Liver (tissue), 8 donors: ENCODE measurements at regions not wholly inside any gene's neighbourhood (a gene's known extent, or its start where the extent isn't known, plus 50 kb on each side); places are given as distances from the start of the nearest gene placed in this dataset.

ENCODE experiments used
- DNase-seq: peaks from one replicate; pipeline ENCODE4 v3.0.0-alpha.2; 2017; ENCODE audit warnings: low spot score
- H3K27ac ChIP-seq, 2 donors: one replicate each; pipeline ENCODE4 v1.7.0; 2013; ENCODE audit warnings: inconsistent platforms in 2 of 2, low read length in 2 of 2, control low read depth in 1 of 2, low read depth in 1 of 2, mild to moderate bottlenecking in 1 of 2
- H3K27me3 ChIP-seq, 4 donors: one replicate each; pipeline versions ENCODE4 v1.6.1 to v1.7.0; 2013; ENCODE audit warnings: low read length in 3 of 4, inconsistent platforms in 1 of 4, mild to moderate bottlenecking in 1 of 4, moderate library complexity in 1 of 4; ENCODE audit not compliant: control insufficient read depth in 4 of 4, insufficient read depth in 4 of 4
- H3K36me3 ChIP-seq, 4 donors: one replicate each; pipeline versions ENCODE4 v1.6.1 to v1.7.0; 2013; ENCODE audit warnings: low read length in 3 of 4, mild to moderate bottlenecking in 3 of 4, low read depth in 1 of 4, moderate library complexity in 1 of 4; ENCODE audit not compliant: control insufficient read depth in 4 of 4, insufficient read depth in 3 of 4
- H3K4me1 ChIP-seq, 4 donors: one replicate each; pipeline versions ENCODE4 v1.6.1 to v1.7.0; 2013; ENCODE audit warnings: low read length in 3 of 4, mild to moderate bottlenecking in 3 of 4, moderate library complexity in 1 of 4; ENCODE audit not compliant: control insufficient read depth in 4 of 4, insufficient read depth in 4 of 4
- H3K4me3 ChIP-seq, 3 donors: one replicate each; pipeline versions ENCODE4 v1.6.1 to v1.7.0; 2013; ENCODE audit warnings: low read length in 3 of 3, control low read depth in 1 of 3, low read depth in 1 of 3, mild to moderate bottlenecking in 1 of 3
- H3K9ac ChIP-seq, 2 donors: one replicate each; pipeline ENCODE4 v1.7.0; 2013; ENCODE audit warnings: low read length in 2 of 2, mild to moderate bottlenecking in 2 of 2, moderate library complexity in 2 of 2, control low read depth in 1 of 2, low read depth in 1 of 2
- H3K9me3 ChIP-seq, 4 donors: one replicate each; pipeline versions ENCODE4 v1.6.1 to v1.7.0; 2013; ENCODE audit warnings: low read length in 3 of 4; ENCODE audit not compliant: control insufficient read depth in 4 of 4
- EGR1 ChIP-seq, 2 donors: IDR thresholded peaks; 2 replicates each; pipeline ENCODE4 v1.6.1; 2016 to 2018; ENCODE audit warnings: antibody characterized with exemption in 2 of 2, low read depth in 2 of 2
- FOXA1 ChIP-seq: IDR thresholded peaks from 2 replicates; pipeline ENCODE4 v1.6.1; 2016; ENCODE audit warnings: antibody characterized with exemption
- FOXA2 ChIP-seq: IDR thresholded peaks from 2 replicates; pipeline ENCODE4 v1.6.1; 2016; ENCODE audit warnings: antibody characterized with exemption
- GABPA ChIP-seq, 2 donors: IDR thresholded peaks in 1 of 2; conservative IDR thresholded peaks in 1 of 2; 2 replicates each; pipeline ENCODE4 v1.6.1; 2016; ENCODE audit warnings: antibody characterized with exemption in 2 of 2, mild to moderate bottlenecking in 1 of 2, moderate library complexity in 1 of 2
- HNF4A ChIP-seq, 2 donors: conservative IDR thresholded peaks; 2 replicates each; pipeline ENCODE4 v1.6.1; 2016; ENCODE audit warnings: antibody characterized with exemption in 2 of 2, mild to moderate bottlenecking in 2 of 2
- HNF4G ChIP-seq: IDR thresholded peaks from 2 replicates; pipeline ENCODE4 v1.6.1; 2016; ENCODE audit warnings: antibody characterized with exemption
- JUND ChIP-seq, 2 donors: IDR thresholded peaks; 2 replicates each; pipeline ENCODE4 v1.6.1; 2016; ENCODE audit warnings: antibody characterized with exemption in 2 of 2
- NR2F2 ChIP-seq: IDR thresholded peaks from 2 replicates; pipeline ENCODE4 v1.6.1; 2016; ENCODE audit warnings: antibody characterized with exemption
- RAD21 ChIP-seq, 2 donors: IDR thresholded peaks; 2 replicates each; pipeline ENCODE4 v1.6.1; 2016; ENCODE audit warnings: antibody characterized with exemption in 2 of 2, mild to moderate bottlenecking in 2 of 2
- REST ChIP-seq: IDR thresholded peaks from 2 replicates; pipeline ENCODE4 v1.6.1; 2016; ENCODE audit warnings: antibody characterized with exemption, mild to moderate bottlenecking
- RXRA ChIP-seq, 2 donors: IDR thresholded peaks; 2 replicates each; pipeline ENCODE4 v1.6.1; 2017 to 2018; ENCODE audit warnings: antibody characterized with exemption in 2 of 2, mild to moderate bottlenecking in 1 of 2
- SP1 ChIP-seq: IDR thresholded peaks from 2 replicates; pipeline ENCODE4 v1.6.1; 2018; ENCODE audit warnings: antibody characterized with exemption, mild to moderate bottlenecking
- TAF1 ChIP-seq: conservative IDR thresholded peaks from 2 replicates; pipeline ENCODE4 v1.6.1; 2016; ENCODE audit warnings: antibody characterized with exemption, mild to moderate bottlenecking
- YY1 ChIP-seq: IDR thresholded peaks from 2 replicates; pipeline ENCODE4 v1.6.1; 2016; ENCODE audit warnings: antibody characterized with exemption, mild to moderate bottlenecking
- ZBTB33 ChIP-seq: IDR thresholded peaks from 2 replicates; pipeline ENCODE4 v1.6.1; 2016; ENCODE audit warnings: antibody characterized with exemption
- WGBS: extraction: QIAGEN DNeasy Blood & Tissue Kit; methylation state at CpG from one replicate; pipeline ENCODE4 v1.1.7; 2013; 5-methylcytosine and 5-hydroxymethylcytosine counted together
- TF ChIP-seq, protein P1 (sequence below): fragments of 150-350 bp; IDR thresholded peaks from 2 replicates; pipeline ENCODE4 v1.5.1; 2017; ENCODE audit warnings: improper control_type of control experiment, low read depth, low read length; ENCODE audit not compliant: missing input control
- TF ChIP-seq, protein P2 (sequence below): IDR thresholded peaks from 2 replicates; pipeline ENCODE4 v1.6.1; 2016; ENCODE audit warnings: antibody characterized with exemption
- TF ChIP-seq, protein P3 (sequence below): IDR thresholded peaks from 2 replicates; pipeline ENCODE4 v1.6.1; 2016; ENCODE audit warnings: antibody characterized with exemption
- donor health status: healthy.
- donor health status: healthy.
- donor health status: healthy.
- donor health status: healthy.
- donor health status: healthy.

DNA sequence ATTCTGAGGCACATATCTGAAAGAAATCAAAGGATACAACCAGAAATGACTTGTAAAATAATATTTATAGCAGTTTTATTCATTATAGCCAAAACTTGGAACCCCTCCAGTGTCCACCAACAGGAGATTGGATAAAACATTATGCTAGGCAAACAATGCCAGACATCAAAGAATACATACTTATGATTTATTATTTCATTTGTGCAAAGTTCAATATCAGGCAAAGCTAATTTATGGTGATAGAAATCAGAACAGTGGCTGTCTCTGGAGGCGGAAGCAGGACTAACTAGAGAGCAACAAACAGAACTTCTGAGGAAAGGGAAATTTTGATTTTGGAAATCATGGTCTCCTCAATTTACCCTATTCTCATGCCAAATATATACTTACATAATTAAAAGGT is 193.1 kb downstream of the ICE1 start:
- no peaks in the 10 kb centered on the region for H3K4me1 ChIP-seq
- no peak overlapping the region for H3K27ac ChIP-seq
- H3K36me3 ChIP-seq: peaks cover 0 to 1% (median 0%) of the 10 kb centered on the region in 4 donors
- no peaks in the 10 kb centered on the region for H3K9me3 ChIP-seq
- no peak overlapping the region for H3K4me3 ChIP-seq
- H3K27me3 ChIP-seq: peaks cover 0 to 2% (median 0%) of the 10 kb centered on the region in 4 donors
- TF ChIP-seq REST (no peak), YY1 (no peak), ZBTB33 (no peak), SP1 (no peak), JUND (IDR thresholded peaks at IDR 0.05) (no peak), RXRA (IDR thresholded peaks at IDR 0.05) (no peak), NR2F2 (no peak), FOXA1 (no peak), GABPA (IDR thresholded peaks at IDR 0.05 in 1 of 2, conservative IDR thresholded peaks at IDR 0.05 in 1 of 2) (no peak), RAD21 (IDR thresholded peaks at IDR 0.05) (no peak), HNF4G (no peak), EGR1 (IDR thresholded peaks at IDR 0.05; ENCODE audit: low read depth in 2 of 2) (no peak), FOXA2 (no peak), TAF1 (no peak), HNF4A (conservative IDR thresholded peaks at IDR 0.05) (no peak)
- TF ChIP-seq, protein P1, sequence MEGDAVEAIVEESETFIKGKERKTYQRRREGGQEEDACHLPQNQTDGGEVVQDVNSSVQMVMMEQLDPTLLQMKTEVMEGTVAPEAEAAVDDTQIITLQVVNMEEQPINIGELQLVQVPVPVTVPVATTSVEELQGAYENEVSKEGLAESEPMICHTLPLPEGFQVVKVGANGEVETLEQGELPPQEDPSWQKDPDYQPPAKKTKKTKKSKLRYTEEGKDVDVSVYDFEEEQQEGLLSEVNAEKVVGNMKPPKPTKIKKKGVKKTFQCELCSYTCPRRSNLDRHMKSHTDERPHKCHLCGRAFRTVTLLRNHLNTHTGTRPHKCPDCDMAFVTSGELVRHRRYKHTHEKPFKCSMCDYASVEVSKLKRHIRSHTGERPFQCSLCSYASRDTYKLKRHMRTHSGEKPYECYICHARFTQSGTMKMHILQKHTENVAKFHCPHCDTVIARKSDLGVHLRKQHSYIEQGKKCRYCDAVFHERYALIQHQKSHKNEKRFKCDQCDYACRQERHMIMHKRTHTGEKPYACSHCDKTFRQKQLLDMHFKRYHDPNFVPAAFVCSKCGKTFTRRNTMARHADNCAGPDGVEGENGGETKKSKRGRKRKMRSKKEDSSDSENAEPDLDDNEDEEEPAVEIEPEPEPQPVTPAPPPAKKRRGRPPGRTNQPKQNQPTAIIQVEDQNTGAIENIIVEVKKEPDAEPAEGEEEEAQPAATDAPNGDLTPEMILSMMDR: no peak
- TF ChIP-seq, protein P2, sequence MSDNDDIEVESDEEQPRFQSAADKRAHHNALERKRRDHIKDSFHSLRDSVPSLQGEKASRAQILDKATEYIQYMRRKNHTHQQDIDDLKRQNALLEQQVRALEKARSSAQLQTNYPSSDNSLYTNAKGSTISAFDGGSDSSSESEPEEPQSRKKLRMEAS: no peak
- TF ChIP-seq, protein P3, sequence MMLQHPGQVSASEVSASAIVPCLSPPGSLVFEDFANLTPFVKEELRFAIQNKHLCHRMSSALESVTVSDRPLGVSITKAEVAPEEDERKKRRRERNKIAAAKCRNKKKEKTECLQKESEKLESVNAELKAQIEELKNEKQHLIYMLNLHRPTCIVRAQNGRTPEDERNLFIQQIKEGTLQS: no peak
- no peak overlapping the region for H3K9ac ChIP-seq
- no peak for DNase-seq
- 83% methylated on average over 1 of the region's 1 CpG for WGBS
